Activated CD4-positive, alpha-beta T cell treated with anti-CD3 and anti-CD28 coated beads, Interleukin-2, Interleukin-4, amounts not matched to agents 100 ng/mL and 50 ng/mL, durations not matched to agents 16 hours and 8 hours (primary cell): ENCODE measurements at regions not wholly inside any gene's neighbourhood (a gene's known extent, or its start where the extent isn't known, plus 50 kb on each side); places are given as distances from the start of the nearest gene placed in this dataset.
"Not testable (repeated sequence)": the region's sequence is repeated elsewhere in the genome, so short reads cannot be mapped to it uniquely, and the experiment has no call there.

Source experiments
- DNase-seq: peaks from one replicate; pipeline ENCODE4 v3.0.0-alpha.2; 2020; ENCODE audit warnings: low spot score

GRCh38 chr14:40367717-40368116, 935.5 kb upstream of the FBXO33 start:
- DNase-seq: no peak

DNA sequence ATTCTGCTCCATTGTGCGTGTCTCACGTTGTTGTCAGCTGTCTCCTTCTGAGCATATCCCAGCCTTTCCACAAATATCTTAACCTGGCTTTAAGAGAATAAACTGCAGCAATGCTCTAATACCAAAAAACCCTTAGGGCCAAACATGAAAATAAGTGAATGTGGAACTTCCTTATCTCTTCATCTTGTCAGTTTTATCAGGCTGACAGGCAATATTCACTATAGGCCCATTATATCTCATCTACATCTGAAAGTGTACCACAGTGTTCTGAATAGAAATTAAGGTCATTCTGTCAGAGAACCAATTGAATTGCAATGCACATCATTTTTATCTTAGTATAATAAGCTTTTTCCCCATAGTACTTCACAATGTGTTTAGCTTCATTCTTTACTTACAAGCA, 933.1 kb upstream of the FBXO33 start:
- DNase-seq: no peak

- DNase-seq: no peak
These were observed 930.6 kb upstream of the FBXO33 start for GRCh38 chr14:40362856-40363255.

DNA sequence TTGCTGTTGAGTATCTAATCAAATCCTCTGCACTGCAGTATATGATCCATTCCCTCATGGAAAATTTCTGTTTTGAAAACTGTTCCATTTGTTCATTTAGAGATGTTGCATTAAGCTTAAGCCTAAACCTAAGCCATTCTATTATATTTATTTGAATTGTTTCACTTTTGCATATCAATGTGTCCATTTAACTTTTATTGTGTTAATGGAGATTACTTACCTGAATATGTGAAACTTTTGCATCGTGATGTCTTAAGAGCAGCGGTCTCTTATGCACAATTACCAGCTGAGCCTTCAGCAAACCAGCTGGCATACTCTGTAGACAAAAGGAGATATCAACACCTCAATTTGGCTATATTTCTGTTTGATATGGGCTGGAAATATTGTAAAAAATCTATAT, 922.5 kb upstream of the FBXO33 start:
- DNase-seq: no peak

DNA sequence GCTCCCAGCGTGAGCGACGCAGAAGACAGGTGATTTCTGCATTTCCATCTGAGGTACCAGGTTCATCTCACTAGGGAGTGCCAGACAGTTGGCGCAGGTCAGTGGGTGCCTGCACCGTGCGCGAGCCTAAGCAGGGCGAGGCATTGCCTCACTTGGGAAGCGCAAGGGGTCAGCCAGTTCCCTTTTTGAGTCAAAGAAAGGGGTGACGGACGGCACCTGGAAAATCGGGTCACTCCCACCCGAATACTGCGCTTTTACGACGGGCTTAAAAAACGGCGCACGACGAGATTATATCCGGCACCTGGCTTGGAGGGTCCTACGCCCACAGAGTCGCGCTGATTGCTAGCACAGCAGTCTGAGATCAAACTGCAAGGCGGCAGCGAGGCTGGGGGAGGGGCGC, 915.9 kb upstream of the FBXO33 start:
- not testable (repeated sequence) for DNase-seq

DNA sequence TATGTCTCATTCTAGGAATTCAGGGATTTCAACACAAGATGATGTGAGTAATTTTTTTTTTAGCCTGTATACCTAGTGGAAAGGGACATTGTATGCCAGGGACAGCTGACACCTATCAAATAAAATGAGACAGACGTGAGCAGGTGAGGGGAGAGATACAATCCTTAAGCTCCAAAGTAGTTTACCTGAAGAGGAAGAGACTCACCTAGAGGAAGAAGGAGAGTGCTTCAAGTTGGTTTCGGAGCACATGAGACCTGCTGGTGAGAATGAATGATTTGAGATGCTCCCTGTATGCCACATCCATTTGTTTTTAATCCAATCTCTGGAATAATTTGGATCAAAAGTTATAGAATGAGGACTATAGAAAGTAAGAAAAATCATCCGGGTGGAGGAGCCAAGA, 915.4 kb upstream of the FBXO33 start:
- DNase-seq: no peak

- no peak for DNase-seq
These were observed 914.0 kb upstream of the FBXO33 start for GRCh38 chr14:40346275-40346674.

- no peak for DNase-seq
These were observed 913.1 kb upstream of the FBXO33 start for GRCh38 chr14:40345334-40345733.

DNA sequence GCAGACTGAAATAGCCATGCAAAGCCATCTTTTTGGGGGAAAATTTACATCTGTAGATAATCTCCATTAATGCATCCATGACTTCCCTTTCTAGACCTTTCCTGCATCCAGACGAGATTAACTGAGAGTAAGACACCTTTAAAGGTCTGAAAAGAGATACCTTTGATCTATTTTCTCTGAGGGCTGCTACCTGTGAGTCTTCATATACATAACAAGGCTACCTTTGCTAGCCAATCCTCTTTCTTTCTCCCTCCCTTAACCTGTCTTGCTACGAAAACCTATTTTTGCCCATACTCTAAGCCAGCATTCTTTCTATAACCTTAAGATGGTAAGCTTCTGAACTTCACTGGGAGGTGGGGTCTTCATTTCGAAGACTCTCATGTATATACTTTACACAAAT, 908.5 kb upstream of the FBXO33 start:
- no peak for DNase-seq

DNA sequence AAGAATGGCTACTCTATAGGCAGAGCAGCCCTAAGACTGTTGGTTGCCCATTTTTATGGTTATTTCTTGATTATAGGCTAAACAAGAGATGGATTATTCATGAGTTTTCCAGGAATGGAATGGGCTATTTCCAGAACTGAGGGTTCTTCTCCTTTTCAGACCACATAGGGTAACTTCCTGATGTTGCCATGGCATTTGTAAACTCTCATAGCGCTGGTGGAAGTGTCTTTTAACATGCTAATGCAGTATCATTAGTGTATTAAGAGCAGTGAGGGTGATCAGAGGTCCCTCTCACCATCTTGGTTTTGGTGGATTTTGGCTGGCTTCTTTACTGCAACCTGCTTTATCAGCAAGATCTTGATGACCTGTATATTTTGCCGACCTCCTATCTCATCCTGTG, 904.6 kb upstream of the FBXO33 start:
- DNase-seq: no peak

DNA sequence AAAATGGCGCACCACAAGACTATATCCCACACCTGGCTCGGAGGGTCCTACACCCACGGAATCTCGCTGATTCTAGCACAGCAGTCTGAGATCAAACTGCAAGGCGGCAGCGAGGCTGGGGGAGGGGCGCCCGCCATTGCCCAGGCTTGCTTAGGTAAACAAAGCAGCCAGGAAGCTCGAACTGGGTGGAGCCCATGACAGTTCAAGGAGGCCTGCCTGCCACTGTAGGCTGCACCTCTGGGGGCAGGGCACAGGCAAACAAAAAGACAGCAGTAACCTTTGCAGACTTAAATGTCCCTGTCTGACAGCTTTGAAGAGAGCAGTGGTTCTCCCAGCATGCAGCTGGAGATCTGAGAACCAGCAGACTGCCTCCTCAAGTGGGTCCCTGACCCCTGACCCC, 894.3 kb upstream of the FBXO33 start:
- DNase-seq: not testable (repeated sequence)

DNA sequence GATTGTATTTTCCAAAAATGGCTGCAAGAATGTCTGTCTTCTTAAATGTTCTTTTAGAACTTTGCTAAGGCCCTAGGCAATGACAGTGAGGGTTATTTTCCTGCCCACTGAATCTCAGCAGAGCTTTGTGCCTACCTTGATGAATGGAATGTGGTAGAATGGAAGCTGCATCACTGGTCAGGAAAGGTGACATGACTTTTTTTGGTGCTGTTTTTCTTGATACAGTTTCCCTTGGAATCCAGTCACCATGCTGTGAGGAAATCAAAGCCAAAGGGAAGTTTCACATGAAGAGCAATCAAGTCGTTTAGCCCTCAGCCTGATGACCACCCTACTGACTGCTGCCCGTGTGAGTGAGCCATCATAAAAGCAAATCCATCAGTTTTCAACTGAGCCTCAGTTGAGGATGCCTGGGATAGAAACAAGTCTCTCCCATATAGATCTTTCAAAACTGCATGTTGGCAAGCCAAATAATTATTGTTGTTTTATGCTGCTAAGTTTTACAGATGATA, 886.0 kb upstream of the FBXO33 start:
- no peak for DNase-seq

DNA sequence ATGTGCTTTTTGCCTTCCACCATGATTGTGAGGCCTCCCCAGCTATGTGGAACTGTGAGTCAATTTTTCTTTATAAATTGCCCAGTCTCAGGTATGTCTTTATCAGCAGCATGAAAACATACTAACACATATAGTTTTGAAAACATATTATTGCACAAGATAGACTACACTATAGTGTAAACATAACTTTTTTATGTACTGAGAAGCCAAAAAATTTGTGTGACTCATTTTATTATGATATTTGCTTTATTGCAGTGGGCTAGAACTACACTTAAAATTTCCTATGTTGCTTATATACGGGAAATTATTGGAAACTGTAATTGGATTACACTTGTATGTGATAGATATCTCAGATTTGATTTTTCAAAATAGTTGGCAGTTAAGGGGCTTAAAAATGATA, 885.5 kb upstream of the FBXO33 start:
- DNase-seq: no peak

- no peak for DNase-seq
These were observed 880.1 kb upstream of the FBXO33 start for GRCh38 chr14:40312296-40312695.

DNA sequence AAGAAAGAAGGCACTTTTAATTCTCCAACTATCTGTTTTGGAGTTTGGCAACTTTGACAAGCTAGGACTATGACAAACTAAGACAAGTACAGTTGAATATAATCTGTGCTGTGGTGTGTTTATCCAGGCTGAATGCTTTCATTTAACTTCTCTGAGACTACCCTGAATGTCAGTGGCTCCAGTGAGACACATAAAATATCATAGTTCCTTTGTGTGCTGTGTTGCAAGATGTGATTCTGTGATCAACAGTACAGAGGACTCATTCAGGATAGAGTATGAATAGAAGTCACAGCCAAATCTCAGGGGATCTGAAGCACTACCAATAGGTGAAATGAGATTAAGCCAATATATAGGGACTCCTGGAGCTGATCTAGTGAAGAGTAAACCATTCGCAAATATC, 876.9 kb upstream of the FBXO33 start:
- no peak for DNase-seq

DNA sequence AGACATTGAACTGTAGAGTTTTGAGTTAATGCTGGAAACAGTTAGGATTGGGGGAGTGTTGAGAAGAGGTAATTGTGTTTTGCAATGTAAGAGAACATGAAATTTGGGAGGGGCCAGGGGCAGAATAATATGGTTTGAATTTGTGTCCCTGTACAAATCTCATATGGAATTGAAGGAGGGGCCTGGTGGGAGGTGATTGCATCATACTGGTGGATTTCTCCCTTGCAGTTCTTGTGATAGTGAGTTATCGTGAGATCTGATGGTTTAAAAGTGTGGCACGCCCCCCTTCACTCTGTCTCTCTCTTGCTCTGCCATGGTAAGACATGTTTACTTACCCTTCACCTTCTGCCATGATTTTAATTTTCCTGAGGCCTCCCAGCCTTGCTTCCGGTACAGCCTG, 876.0 kb upstream of the FBXO33 start:
- DNase-seq: no peak

DNA sequence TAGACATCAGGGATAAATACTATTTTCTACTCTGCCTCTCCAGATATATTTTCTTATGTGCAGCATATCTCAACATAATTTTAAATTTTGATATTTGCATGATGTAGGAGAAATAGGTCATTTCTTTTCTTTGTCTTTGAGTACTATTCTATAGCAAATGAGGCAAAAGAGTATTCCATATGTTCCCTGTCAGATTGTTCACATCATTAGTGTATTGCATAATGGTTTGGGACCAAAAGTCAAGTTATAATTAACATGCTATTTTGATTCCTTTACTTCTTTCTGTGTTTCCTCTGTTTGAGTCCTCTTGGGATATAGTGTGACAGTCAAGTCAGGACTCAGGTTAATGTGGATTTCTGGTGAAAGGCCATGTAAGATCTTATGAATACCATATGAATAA, 864.6 kb upstream of the FBXO33 start:
- DNase-seq: no peak

DNA sequence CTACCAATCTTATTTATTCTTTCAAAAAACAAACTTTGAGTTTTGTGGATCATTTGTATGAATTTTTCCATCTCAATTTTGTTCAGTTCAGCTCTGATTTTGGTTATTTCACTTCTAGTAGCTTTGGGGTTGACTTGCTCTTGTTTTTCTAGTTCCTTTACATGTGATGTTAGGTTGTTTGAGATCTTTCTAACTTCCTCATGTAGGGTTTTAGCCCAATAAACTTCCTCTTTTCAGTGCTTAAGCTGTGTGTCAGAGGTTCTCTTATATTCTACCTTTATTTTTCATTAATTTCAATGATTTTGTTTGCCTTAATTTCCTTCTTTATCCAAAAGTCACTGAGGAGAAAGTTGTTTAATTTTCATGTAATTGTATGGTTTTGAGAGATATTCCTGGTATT, 860.4 kb upstream of the FBXO33 start:
- no peak for DNase-seq

DNA sequence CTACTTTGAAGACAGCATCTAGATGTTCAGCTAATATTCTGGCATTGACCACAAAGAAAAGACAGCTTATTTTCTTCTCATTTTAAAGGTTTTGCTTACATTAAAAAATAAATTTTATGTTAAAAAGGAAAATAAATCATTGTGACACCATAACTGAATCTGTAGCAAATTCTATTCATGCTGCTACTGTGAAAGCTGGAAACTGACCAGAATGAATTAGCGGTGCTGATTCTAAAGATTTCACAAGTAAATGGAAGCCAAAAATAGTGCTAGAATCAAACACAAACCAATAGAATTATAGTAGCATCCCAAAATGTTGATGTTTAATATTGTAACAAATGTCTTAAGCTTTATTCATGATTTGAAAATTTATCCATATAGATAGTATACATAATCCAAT, 850.0 kb upstream of the FBXO33 start:
- no peak for DNase-seq

DNA sequence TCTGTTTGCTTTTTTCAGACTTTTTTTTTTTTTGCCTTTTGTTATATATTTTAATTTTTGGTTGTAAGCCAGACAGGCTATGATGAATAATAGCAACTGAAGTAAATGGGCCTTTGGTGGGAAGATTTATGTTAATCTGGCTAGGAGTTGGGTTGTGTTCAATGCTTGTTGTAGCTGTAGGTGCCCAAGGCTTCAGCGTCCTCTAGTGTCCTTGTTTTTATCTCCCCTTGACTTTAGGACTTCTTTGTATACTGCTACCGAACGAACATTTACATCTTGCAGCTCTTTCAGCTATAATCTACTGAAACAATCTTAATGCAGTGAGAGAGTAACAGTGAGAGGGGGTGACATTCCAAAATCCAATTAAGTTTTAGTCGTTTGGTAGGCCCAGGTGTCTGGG, 848.4 kb upstream of the FBXO33 start:
- DNase-seq: no peak

DNA sequence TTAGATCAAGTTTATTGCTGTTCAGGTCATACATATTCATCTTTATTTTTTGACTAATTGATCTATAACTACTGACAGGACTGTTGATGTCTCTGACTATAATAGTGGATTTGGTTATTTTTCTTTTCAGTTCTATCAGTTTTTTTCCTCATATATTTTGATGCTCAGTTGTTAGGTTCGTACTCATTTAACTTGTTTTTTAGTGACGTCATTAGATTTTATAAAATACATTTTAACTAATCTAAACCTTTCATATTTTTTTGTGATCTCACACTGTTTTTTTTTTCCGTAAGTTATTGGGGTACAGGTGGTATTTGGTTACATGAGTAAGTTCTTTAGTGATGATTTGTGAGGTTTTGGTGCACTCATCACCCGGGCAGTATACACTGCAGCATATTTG, 841.2 kb upstream of the FBXO33 start:
- DNase-seq: no peak

DNA sequence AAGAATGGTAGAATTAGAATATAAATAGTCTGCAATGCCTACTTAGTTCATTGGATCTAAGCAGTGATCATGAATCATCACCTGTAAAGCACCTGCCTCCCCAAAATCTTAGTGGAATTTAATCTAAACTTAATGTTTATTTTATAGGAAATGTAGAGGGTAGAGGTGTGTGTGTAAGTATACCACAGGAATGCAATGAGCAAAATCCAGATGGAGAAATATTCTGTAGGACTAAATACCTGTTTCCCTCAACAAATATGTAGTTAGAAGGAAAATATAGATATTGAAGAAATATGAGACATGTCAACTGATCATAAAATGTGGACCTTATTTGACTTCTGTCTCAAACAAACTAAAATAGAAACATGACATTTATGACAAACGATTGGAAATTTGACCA, 839.2 kb upstream of the FBXO33 start:
- DNase-seq: no peak

- no peak for DNase-seq
These were observed 837.2 kb upstream of the FBXO33 start for GRCh38 chr14:40269436-40269835.

DNA sequence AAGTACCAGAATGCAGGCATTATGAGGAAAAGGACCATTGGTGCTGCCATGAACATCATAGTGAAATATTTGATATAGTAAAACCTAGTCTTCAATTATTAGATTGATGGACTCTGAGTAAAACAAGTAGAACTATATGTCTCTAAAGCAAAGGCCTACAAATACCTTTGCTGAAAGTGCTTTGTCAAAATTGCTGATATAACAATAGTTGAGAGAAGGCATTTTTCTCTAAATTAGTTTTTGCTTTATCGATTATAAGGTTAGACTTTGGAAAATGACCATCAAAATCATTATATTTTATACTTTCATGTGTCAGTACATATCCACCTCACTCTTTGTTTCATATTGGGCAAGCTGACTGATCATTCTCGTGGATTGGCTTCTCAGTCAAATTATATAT, 836.0 kb upstream of the FBXO33 start:
- no peak for DNase-seq

DNA sequence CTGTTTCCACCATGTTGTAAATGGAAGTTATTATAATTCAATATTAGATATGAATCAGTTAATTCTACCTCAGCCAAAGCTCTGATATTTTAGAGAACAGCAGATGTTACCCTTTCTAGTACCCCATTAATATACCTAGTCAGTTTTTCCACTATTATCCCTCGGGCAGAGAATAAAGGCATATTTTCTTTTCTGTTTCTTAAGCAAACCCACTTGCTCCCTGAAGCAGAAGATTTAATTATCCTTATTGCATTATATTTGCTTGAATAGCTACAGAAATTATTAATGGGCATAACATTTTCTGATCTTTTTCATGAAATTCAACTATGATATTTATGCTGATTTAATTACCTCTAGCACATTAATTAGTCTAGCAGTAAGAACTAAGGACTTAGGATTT, 832.9 kb upstream of the FBXO33 start:
- DNase-seq: no peak
